ENCODE measurements at regions not wholly inside any gene's neighbourhood (a gene's known extent, or its start where the extent isn't known, plus 50 kb on each side); places are given as distances from the start of the nearest gene placed in this dataset.

DNA sequence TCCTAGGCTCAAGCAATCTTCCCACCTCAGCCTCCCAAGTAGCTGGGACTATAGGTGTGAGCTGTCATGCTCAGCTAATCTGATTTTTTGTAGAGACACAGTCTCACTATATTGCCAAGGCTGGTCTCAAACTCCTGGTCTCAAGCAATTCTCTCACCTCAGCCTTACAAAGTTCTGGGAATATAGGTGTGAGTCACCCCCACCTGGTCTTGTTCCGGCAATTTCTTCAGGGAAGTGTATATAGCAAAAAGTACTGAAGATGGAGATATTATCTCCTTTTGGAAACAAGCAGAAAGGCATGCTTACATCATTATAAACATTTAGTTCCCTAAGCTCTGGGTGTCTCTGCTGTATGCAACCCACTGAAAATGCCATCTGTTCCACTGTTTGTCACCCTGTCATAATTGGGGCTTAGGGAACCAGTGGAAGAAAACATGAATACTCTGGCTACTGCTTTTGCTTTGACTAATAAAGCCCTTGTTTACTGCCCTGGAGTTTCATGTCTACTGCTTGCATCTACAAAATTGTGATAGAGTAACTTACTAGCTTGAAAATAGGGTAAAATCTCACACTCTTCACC, 940.2 kb downstream of the GALC start:
- no peaks in the 10 kb centered on the region for H3K4me1 Mint-ChIP-seq
- peaks cover 2% of the 10 kb centered on the region in 2 donors for H3K9me3 Mint-ChIP-seq
- no peaks in the 10 kb centered on the region for H3K27me3 Mint-ChIP-seq (ENCODE audit: low read depth in 2 of 2)
- no peak overlapping the region for H3K27ac Mint-ChIP-seq
- intact Hi-C loops (cut with micrococcal nuclease), result no loop called here
- DNase-seq (no peak), ATAC-seq (no peak)
- H3K27me3 ChIP-seq (ENCODE audit: control insufficient read depth, insufficient read depth, low read length), result no peaks in the 10 kb centered on the region
- no peaks in the 10 kb centered on the region for H3K9me3 ChIP-seq (ENCODE audit: control insufficient read depth, insufficient read depth, low read length)
- no peaks in the 10 kb centered on the region for H3K36me3 Mint-ChIP-seq
- H3K36me3 ChIP-seq (ENCODE audit: control insufficient read depth, insufficient read depth, low read length), result no peaks in the 10 kb centered on the region
- no peak overlapping the region for H3K4me3 ChIP-seq (ENCODE audit: low read length)
- no peak overlapping the region for H3K27ac ChIP-seq (ENCODE audit: low read length)
- WGBS (ENCODE audit: insufficient coverage), result 67% methylated on average over 1 of the region's 1 CpG
- H3K4me1 ChIP-seq (ENCODE audit: control insufficient read depth, insufficient read depth, low read length), result no peaks in the 10 kb centered on the region
- TF ChIP-seq, protein P1, sequence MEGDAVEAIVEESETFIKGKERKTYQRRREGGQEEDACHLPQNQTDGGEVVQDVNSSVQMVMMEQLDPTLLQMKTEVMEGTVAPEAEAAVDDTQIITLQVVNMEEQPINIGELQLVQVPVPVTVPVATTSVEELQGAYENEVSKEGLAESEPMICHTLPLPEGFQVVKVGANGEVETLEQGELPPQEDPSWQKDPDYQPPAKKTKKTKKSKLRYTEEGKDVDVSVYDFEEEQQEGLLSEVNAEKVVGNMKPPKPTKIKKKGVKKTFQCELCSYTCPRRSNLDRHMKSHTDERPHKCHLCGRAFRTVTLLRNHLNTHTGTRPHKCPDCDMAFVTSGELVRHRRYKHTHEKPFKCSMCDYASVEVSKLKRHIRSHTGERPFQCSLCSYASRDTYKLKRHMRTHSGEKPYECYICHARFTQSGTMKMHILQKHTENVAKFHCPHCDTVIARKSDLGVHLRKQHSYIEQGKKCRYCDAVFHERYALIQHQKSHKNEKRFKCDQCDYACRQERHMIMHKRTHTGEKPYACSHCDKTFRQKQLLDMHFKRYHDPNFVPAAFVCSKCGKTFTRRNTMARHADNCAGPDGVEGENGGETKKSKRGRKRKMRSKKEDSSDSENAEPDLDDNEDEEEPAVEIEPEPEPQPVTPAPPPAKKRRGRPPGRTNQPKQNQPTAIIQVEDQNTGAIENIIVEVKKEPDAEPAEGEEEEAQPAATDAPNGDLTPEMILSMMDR (IDR thresholded peaks at IDR 0.05), result no peak
- no peak overlapping the region for H3K4me3 Mint-ChIP-seq

DNA sequence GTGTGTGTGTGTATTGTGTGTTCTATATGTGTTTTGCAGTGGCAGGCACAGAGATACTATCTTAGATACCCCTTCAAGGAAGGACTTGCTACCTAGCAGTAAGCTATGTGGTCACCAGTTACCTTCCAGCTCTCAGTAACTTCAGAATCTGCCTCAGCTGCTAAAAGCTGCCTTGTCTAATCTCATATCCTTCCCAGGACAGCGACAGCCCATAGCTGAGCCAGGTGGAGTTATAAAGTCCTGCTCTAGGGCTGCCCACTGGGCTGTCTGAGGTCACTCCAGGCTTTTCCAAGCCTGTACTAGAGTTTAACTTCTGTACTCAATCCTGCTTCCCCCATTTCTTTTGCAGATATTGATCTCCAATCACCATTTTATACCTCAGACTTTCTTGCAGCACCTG, 942.6 kb downstream of the GALC start:
- WGBS (ENCODE audit: insufficient coverage), result 29% methylated on average over 1 of the region's 1 CpG
- peaks cover 3 to 4% of the 10 kb centered on the region in 2 donors for H3K9me3 Mint-ChIP-seq
- H3K4me3 Mint-ChIP-seq, result no peak overlapping the region
- no peaks in the 10 kb centered on the region for H3K4me1 Mint-ChIP-seq
- Histone ChIP-seq H3K36me3 (ENCODE audit: control insufficient read depth, insufficient read depth, low read length) (no peaks in the 10 kb centered on the region), H3K4me3 (ENCODE audit: low read length) (no peak overlapping the region), H3K27me3 (ENCODE audit: control insufficient read depth, insufficient read depth, low read length) (no peaks in the 10 kb centered on the region), H3K9me3 (ENCODE audit: control insufficient read depth, insufficient read depth, low read length) (no peaks in the 10 kb centered on the region), H3K4me1 (ENCODE audit: control insufficient read depth, insufficient read depth, low read length) (no peaks in the 10 kb centered on the region), H3K27ac (ENCODE audit: low read length) (no peak overlapping the region)
- no peaks in the 10 kb centered on the region for H3K36me3 Mint-ChIP-seq
- intact Hi-C loops (cut with micrococcal nuclease), result no loop called here
- no peaks in the 10 kb centered on the region for H3K27me3 Mint-ChIP-seq (ENCODE audit: low read depth in 2 of 2)
- ATAC-seq (no peak), DNase-seq (no peak)
- H3K27ac Mint-ChIP-seq, result no peak overlapping the region
- TF ChIP-seq, protein P1 (IDR thresholded peaks at IDR 0.05), result no peak

DNA sequence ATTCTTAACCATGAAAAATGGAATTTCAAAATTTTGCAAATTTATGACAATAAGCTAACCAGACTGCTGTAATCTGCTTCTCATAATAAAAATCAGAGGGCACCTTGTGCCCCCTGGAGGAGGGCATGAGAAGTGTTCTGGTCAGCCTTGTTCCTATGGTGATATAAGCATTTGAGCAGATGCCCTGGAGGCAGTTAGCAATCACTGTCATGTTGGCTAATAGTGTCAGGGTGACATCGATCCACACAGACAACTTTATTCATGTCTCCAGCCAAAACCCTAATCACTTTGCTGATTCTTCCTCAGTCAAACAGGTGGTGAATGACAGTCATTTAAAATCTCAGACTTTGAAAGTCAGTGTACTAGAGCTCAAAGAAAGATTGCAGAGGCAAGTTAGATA, 943.0 kb downstream of the GALC start:
- Histone ChIP-seq H3K4me1 (ENCODE audit: control insufficient read depth, insufficient read depth, low read length) (no peaks in the 10 kb centered on the region), H3K27ac (ENCODE audit: low read length) (no peak overlapping the region), H3K4me3 (ENCODE audit: low read length) (no peak overlapping the region), H3K36me3 (ENCODE audit: control insufficient read depth, insufficient read depth, low read length) (no peaks in the 10 kb centered on the region), H3K27me3 (ENCODE audit: control insufficient read depth, insufficient read depth, low read length) (no peaks in the 10 kb centered on the region), H3K9me3 (ENCODE audit: control insufficient read depth, insufficient read depth, low read length) (no peaks in the 10 kb centered on the region)
- Mint-ChIP-seq H3K36me3 (no peaks in the 10 kb centered on the region), H3K27ac (no peak overlapping the region), H3K27me3 (ENCODE audit: low read depth in 2 of 2) (no peaks in the 10 kb centered on the region), H3K9me3 (peaks cover 3 to 4% of the 10 kb centered on the region in 2 donors), H3K4me3 (no peak overlapping the region), H3K4me1 (no peaks in the 10 kb centered on the region)
- DNase-seq (no peak), ATAC-seq (no peak)
- WGBS (ENCODE audit: insufficient coverage), result 77% methylated on average over 1 of the region's 1 CpG
- intact Hi-C loops (cut with micrococcal nuclease), result no loop called here
- TF ChIP-seq, protein P1 (IDR thresholded peaks at IDR 0.05), result no peak

DNA sequence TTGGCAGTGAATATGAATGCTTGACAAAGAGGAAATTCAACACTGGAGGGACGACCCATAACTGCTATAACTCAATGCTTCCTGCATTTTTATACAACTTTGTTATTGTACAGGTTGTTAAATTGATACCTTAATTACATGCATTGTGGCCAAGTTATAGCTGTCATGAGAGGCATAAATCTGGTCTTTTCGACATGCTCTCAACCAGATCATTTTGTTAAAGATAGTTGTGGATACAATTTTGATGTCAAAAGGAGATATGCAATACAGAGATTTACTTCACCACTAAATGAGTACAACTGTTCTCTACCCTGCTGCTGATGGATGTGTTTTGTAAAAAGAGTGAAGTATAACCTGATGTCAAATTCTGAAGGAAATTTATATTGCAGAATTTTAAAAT, 946.0 kb downstream of the GALC start:
- H3K27me3 ChIP-seq (ENCODE audit: control insufficient read depth, insufficient read depth, low read length), result no peaks in the 10 kb centered on the region
- no peak for ATAC-seq
- no peaks in the 10 kb centered on the region for H3K4me1 Mint-ChIP-seq
- H3K36me3 ChIP-seq (ENCODE audit: control insufficient read depth, insufficient read depth, low read length), result no peaks in the 10 kb centered on the region
- intact Hi-C loops (cut with micrococcal nuclease), result no loop called here
- no peak overlapping the region for H3K4me3 ChIP-seq (ENCODE audit: low read length)
- H3K4me1 ChIP-seq (ENCODE audit: control insufficient read depth, insufficient read depth, low read length), result no peaks in the 10 kb centered on the region
- H3K4me3 Mint-ChIP-seq, result no peak overlapping the region
- WGBS (ENCODE audit: insufficient coverage), result 63% methylated on average over 1 of the region's 2 CpGs
- H3K36me3 Mint-ChIP-seq, result no peaks in the 10 kb centered on the region
- no peaks in the 10 kb centered on the region for H3K27me3 Mint-ChIP-seq (ENCODE audit: low read depth in 2 of 2)
- peaks cover 8 to 9% of the 10 kb centered on the region in 2 donors for H3K9me3 Mint-ChIP-seq
- no peak overlapping the region for H3K27ac ChIP-seq (ENCODE audit: low read length)
- H3K27ac Mint-ChIP-seq, result no peak overlapping the region
- TF ChIP-seq, protein P1 (IDR thresholded peaks at IDR 0.05), result no peak
- no peak for DNase-seq
- no peaks in the 10 kb centered on the region for H3K9me3 ChIP-seq (ENCODE audit: control insufficient read depth, insufficient read depth, low read length)
